ENCODE measurements at regions not wholly inside any gene's neighbourhood (a gene's known extent, or its start where the extent isn't known, plus 50 kb on each side); places are given as distances from the start of the nearest gene placed in this dataset.

GRCh38 chr2:195561116-195561921, 95.7 kb upstream of the SLC39A10 start:
- Histone ChIP-seq H3K9ac (replicated peaks in 1 of 4; ENCODE audit: extremely low read depth in 1 of 4, low read depth in 3 of 4, low read length in 3 of 4) (no peak overlapping the region), H2AFZ (ENCODE audit: low read length) (no peak overlapping the region), H3K4me1 (replicated peaks in 1 of 4; ENCODE audit: control insufficient read depth in 3 of 4, insufficient read depth in 4 of 4, low read length in 3 of 4) (peaks cover 0 to 6% (median under 1%) of the 10 kb centered on the region in 4 experiments; a peak in 3 of 7 replicates), H3K14ac (ENCODE audit: insufficient read length) (no peak overlapping the region), H4K8ac (ENCODE audit: extremely low read depth, insufficient read depth, low read length) (no peak overlapping the region), H3K23me2 (ENCODE audit: low read depth, low read length) (no peaks in the 10 kb centered on the region), H2AK5ac (ENCODE audit: low read depth, low read length) (no peak overlapping the region), H3K4me3 (ENCODE audit: extremely low read depth in 1 of 4, insufficient read depth in 2 of 4, low read depth in 3 of 4, low read length in 4 of 4) (no peak overlapping the region), H2BK120ac (replicated peaks; ENCODE audit: low read depth, low read length) (no peak overlapping the region), H3K56ac (replicated peaks; ENCODE audit: insufficient read length, low read depth, low read length) (no peak overlapping the region), H4K20me1 (replicated peaks in 1 of 2; ENCODE audit: control insufficient read depth in 1 of 2, insufficient read depth in 2 of 2, low read length in 2 of 2) (no peaks in the 10 kb centered on the region), H3K9me3 (ENCODE audit: insufficient read depth in 2 of 2, low read depth in 1 of 2, low read length in 1 of 2) (no peaks in the 10 kb centered on the region), H4K5ac (ENCODE audit: insufficient read length, low read depth, low read length) (no peak overlapping the region), H3K79me2 (ENCODE audit: control insufficient read depth in 1 of 2, insufficient read depth in 2 of 2, low read length in 2 of 2) (no peaks in the 10 kb centered on the region), H2BK5ac (ENCODE audit: low read depth, low read length) (no peak overlapping the region), H3K4me2 (ENCODE audit: insufficient read depth in 1 of 2, low read depth in 2 of 2, low read length in 2 of 2) (no peak overlapping the region), H3K18ac (ENCODE audit: extremely low read depth, low read length) (no peak overlapping the region), H3K23ac (ENCODE audit: insufficient read length) (no peak overlapping the region), H3K79me1 (ENCODE audit: low read depth, low read length) (no peaks in the 10 kb centered on the region), H4K91ac (replicated peaks; ENCODE audit: insufficient read length, low read length) (no peak overlapping the region), H3K27me3 (replicated peaks in 1 of 4; ENCODE audit: control insufficient read depth in 3 of 4, extremely low read depth in 1 of 4, insufficient read depth in 3 of 4, low read length in 3 of 4) (peaks cover 0 to 1% (median 0%) of the 10 kb centered on the region in 4 experiments; a peak in 1 of 7 replicates), H2BK15ac (ENCODE audit: low read length) (no peak overlapping the region), H2BK12ac (ENCODE audit: low read depth, low read length) (0 out of 2 replicates have a peak overlapping the region, but pooled peaks have one; percentile 5), H3K36me3 (ENCODE audit: control insufficient read depth in 2 of 4, insufficient read depth in 4 of 4, low read length in 3 of 4) (no peaks in the 10 kb centered on the region), H3K27ac (ENCODE audit: low read depth, low read length) (no peak overlapping the region), H2BK20ac (ENCODE audit: low read length) (no peak overlapping the region), H3K4ac (replicated peaks; ENCODE audit: insufficient read length, low read depth, low read length) (no peak overlapping the region)
- ChIA-PET POLR2A (ENCODE audit: partially characterized antibody) (interaction anchor here (1.7 kb wide), 1 partner anchor 96 kb away, joined by 4 read pairs; the partner anchor contains the start of gene SLC39A10), CTCF (ENCODE audit: partially characterized antibody) (interaction anchor here (1.2 to 1.6 kb wide), 2 partner anchors 15 to 44 kb away, joined by 3 read pairs; no protein-coding TSS in a partner anchor)
- WGBS, 2 experiments (ENCODE audit: extremely low coverage in 1 of 2, insufficient coverage in 1 of 2, insufficient read length in 1 of 2, insufficient replicate concordance in 2 of 2, low coverage in 1 of 2, low lambda C conversion rate in 2 of 2, missing lambda C conversion rate in 1 of 2), result 91% methylated on average over 6 of the region's 6 CpGs; no CpG with 5 or more reads in 1 of the 2 experiments
- no peak for FAIRE-seq
- DNase-seq (ENCODE audit: low read depth in 1 of 2, low spot score in 2 of 2), result no peak
- no peak for TF ChIP-seq BCL11A (IDR thresholded peaks at IDR 0.05; ENCODE audit: low read depth in 2 of 2, low read length in 2 of 2)
- no peak for TF ChIP-seq EZH2 (IDR thresholded peaks at IDR 0.05; ENCODE audit: low read depth, low read length, severe bottlenecking)
- no peak for TF ChIP-seq SIX5 (IDR thresholded peaks at IDR 0.05; ENCODE audit: low read depth, low read length)
- TF ChIP-seq KDM1A (IDR thresholded peaks at IDR 0.05; ENCODE audit: borderline replicate concordance, low read length), result no peak
- TF ChIP-seq KDM4A (IDR thresholded peaks at IDR 0.05; ENCODE audit: low read depth, low read length, severe bottlenecking), result no peak
- TF ChIP-seq CREB1 (IDR thresholded peaks at IDR 0.05), result no peak
- no peak for TF ChIP-seq POLR2A (IDR thresholded peaks at IDR 0.05; ENCODE audit: control extremely low read depth in 1 of 2, low read depth in 2 of 2, low read length in 2 of 2)
- TF ChIP-seq SP2 (IDR thresholded peaks at IDR 0.05; ENCODE audit: low read length), result no peak
- no peak for TF ChIP-seq CEBPB (IDR thresholded peaks at IDR 0.05; ENCODE audit: low read depth, low read length)
- TF ChIP-seq SIN3A (conservative IDR thresholded peaks at IDR 0.05 in 1 of 2, IDR thresholded peaks at IDR 0.05 in 1 of 2; ENCODE audit: low read depth in 1 of 2, low read length in 2 of 2), result no peak
- TF ChIP-seq ATF2 (IDR thresholded peaks at IDR 0.05; ENCODE audit: low read length), result no peak
